ENCODE measurements at regions not wholly inside any gene's neighbourhood (a gene's known extent, or its start where the extent isn't known, plus 50 kb on each side); places are given as distances from the start of the nearest gene placed in this dataset.

GRCh38 chr5:91684625-91685024 is 301.5 kb upstream of the ARRDC3 start:
- H3K4me1 ChIP-seq: no peaks in the 10 kb centered on the region
- intact Hi-C loops (cut with DNase I): no loop called here
- no peak overlapping the region for H3K4me3 ChIP-seq
- no peak overlapping the region for H3K27ac ChIP-seq
- H3K27me3 ChIP-seq: no peaks in the 10 kb centered on the region
- FAIRE-seq: no peak
- no peak for DNase-seq
- H3K36me3 ChIP-seq: no peaks in the 10 kb centered on the region
- no peaks in the 10 kb centered on the region for H3K9me3 ChIP-seq
- TF ChIP-seq CTCF (IDR thresholded peaks at IDR 0.05): no peak
- 46 to 50% methylated on average over 1 of the region's 1 CpG for WGBS, 2 donors
- no peak for ATAC-seq

GRCh38 chr5:91670563-91670962 is 287.4 kb upstream of the ARRDC3 start:
- Histone ChIP-seq H3K27ac (no peak overlapping the region), H3K4me3 (no peak overlapping the region), H3K9me3 (no peaks in the 10 kb centered on the region), H3K27me3 (no peaks in the 10 kb centered on the region), H3K4me1 (no peaks in the 10 kb centered on the region), H3K36me3 (no peaks in the 10 kb centered on the region)
- 38 to 45% methylated on average over 4 of the region's 4 CpGs for WGBS, 2 donors
- intact Hi-C loops (cut with DNase I): no loop called here
- FAIRE-seq (no peak), ATAC-seq (no peak), DNase-seq (no peak)
- TF ChIP-seq CTCF (IDR thresholded peaks at IDR 0.05): no peak

- ATAC-seq: no peak
- Histone ChIP-seq H3K4me1 (no peaks in the 10 kb centered on the region), H3K9me3 (no peaks in the 10 kb centered on the region), H3K27ac (no peak overlapping the region), H3K36me3 (no peaks in the 10 kb centered on the region), H3K4me3 (no peak overlapping the region), H3K27me3 (no peaks in the 10 kb centered on the region)
- DNase-seq: no peak
- WGBS, 2 donors: 65 to 74% methylated on average over 2 of the region's 2 CpGs
- intact Hi-C loops (cut with DNase I): no loop called here
- no peak for TF ChIP-seq CTCF (IDR thresholded peaks at IDR 0.05)
- FAIRE-seq: no peak
These were observed 287.0 kb upstream of the ARRDC3 start for GRCh38 chr5:91670122-91670521.

GRCh38 chr5:91668261-91668660 is 285.1 kb upstream of the ARRDC3 start:
- Histone ChIP-seq H3K4me3 (no peak overlapping the region), H3K4me1 (no peaks in the 10 kb centered on the region), H3K27me3 (no peaks in the 10 kb centered on the region), H3K9me3 (no peaks in the 10 kb centered on the region), H3K36me3 (no peaks in the 10 kb centered on the region), H3K27ac (no peak overlapping the region)
- 68 to 72% methylated on average over 3 of the region's 3 CpGs for WGBS, 2 donors
- intact Hi-C loops (cut with DNase I): no loop called here
- ATAC-seq (no peak), FAIRE-seq (no peak), DNase-seq (no peak)
- TF ChIP-seq CTCF (IDR thresholded peaks at IDR 0.05): no peak

GRCh38 chr5:91652678-91653077 is 269.6 kb upstream of the ARRDC3 start:
- FAIRE-seq (no peak), ATAC-seq (no peak), DNase-seq (no peak)
- Histone ChIP-seq H3K27ac (no peak overlapping the region), H3K27me3 (no peaks in the 10 kb centered on the region), H3K36me3 (no peaks in the 10 kb centered on the region), H3K4me3 (no peak overlapping the region), H3K4me1 (no peaks in the 10 kb centered on the region), H3K9me3 (no peaks in the 10 kb centered on the region)
- TF ChIP-seq CTCF (IDR thresholded peaks at IDR 0.05): no peak
- intact Hi-C loops (cut with DNase I): no loop called here
